HL-60 (cell line): ENCODE measurements at regions not wholly inside any gene's neighbourhood (a gene's known extent, or its start where the extent isn't known, plus 50 kb on each side); places are given as distances from the start of the nearest gene placed in this dataset.

ENCODE experiments used
- CTCF ChIP-seq: IDR thresholded peaks from one replicate; pipeline ENCODE4 v1.5.1; 2011; ENCODE audit warnings: low read length, control low read depth, inconsistent platforms; ENCODE audit not compliant: insufficient read depth
- GABPA ChIP-seq: IDR thresholded peaks from 2 replicates; pipeline ENCODE4 v1.6.1; 2012; ENCODE audit warnings: low read depth
- POLR2AphosphoS5 ChIP-seq: IDR thresholded peaks from 2 replicates; pipeline ENCODE4 v1.6.1; 2012; ENCODE audit warnings: low read depth
- SPI1 ChIP-seq: IDR thresholded peaks from 2 replicates; pipeline ENCODE4 v1.6.1; 2012; ENCODE audit warnings: low read depth, mild to moderate bottlenecking, borderline replicate concordance
- TF ChIP-seq, protein P1 (sequence below): IDR thresholded peaks from 2 replicates; pipeline ENCODE4 v1.6.1; 2012; ENCODE audit warnings: low read depth; ENCODE audit not compliant: insufficient replicate concordance

- TF ChIP-seq CTCF (no peak), GABPA (no peak), POLR2AphosphoS5 (no peak), SPI1 (no peak)
- TF ChIP-seq, protein P1, sequence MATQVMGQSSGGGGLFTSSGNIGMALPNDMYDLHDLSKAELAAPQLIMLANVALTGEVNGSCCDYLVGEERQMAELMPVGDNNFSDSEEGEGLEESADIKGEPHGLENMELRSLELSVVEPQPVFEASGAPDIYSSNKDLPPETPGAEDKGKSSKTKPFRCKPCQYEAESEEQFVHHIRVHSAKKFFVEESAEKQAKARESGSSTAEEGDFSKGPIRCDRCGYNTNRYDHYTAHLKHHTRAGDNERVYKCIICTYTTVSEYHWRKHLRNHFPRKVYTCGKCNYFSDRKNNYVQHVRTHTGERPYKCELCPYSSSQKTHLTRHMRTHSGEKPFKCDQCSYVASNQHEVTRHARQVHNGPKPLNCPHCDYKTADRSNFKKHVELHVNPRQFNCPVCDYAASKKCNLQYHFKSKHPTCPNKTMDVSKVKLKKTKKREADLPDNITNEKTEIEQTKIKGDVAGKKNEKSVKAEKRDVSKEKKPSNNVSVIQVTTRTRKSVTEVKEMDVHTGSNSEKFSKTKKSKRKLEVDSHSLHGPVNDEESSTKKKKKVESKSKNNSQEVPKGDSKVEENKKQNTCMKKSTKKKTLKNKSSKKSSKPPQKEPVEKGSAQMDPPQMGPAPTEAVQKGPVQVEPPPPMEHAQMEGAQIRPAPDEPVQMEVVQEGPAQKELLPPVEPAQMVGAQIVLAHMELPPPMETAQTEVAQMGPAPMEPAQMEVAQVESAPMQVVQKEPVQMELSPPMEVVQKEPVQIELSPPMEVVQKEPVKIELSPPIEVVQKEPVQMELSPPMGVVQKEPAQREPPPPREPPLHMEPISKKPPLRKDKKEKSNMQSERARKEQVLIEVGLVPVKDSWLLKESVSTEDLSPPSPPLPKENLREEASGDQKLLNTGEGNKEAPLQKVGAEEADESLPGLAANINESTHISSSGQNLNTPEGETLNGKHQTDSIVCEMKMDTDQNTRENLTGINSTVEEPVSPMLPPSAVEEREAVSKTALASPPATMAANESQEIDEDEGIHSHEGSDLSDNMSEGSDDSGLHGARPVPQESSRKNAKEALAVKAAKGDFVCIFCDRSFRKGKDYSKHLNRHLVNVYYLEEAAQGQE: no peak
Measured at GRCh38 chr11:111035746-111036145, 209.8 kb upstream of the POU2AF2 start.
